ENCODE measurements at regions not wholly inside any gene's neighbourhood (a gene's known extent, or its start where the extent isn't known, plus 50 kb on each side); places are given as distances from the start of the nearest gene placed in this dataset.

DNA sequence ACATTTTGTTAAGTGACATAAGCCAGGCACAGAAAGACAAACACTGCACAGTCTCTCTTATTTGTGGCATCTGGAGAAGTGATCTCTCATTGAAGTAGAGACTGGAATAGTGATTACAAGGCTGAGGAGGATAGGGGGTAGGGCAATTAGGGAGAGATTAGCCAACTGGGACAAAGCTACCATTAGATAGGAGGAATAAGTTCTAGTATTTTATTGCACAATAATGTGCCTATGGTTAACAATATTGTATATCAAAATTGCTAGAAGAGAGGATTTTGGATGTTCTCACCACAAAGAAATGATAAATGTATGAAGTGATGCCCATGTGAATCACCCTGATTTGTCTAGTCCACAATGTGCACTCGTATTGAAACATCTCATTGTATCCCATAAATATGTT lies 281.8 kb downstream of the MTRR start:
- no peak for DNase-seq

GRCh38 chr5:8156706-8157105 lies 287.8 kb downstream of the MTRR start:
- no peak for DNase-seq

GRCh38 chr5:8157320-8157822 lies 288.4 kb downstream of the MTRR start:
- DNase-seq = no peak

GRCh38 chr5:8176101-8176693 lies 307.2 kb downstream of the MTRR start:
- DNase-seq = no peak

DNA sequence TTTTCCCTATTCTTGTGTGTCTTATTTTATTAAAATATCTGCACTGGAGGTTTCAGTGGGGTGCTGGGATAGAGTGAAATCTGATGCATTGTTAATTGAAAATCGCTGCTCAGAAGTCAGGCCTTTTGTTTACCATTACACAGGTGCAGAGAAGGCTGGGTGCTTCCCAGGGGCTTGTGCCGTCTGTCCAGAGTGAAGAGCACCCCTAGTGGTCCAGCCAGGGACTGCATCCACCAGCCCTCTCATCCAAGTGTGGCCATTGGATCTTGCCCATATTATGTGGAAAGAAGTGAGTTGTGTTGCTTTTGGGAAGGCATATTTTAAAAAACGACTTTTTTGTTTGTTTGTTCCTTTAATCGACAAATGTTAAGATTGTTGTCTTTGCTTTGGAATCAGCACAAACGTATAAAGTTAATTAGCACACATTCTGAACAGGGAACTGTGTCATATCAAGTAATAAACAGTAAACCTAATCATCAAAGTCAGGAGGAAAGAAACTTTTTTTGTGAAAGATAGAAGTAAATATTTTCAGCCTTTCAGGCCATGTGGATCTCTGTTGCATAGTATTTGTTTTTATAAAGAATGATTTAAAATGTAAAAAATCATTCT lies 315.6 kb downstream of the MTRR start:
- DNase-seq = peak; percentile 60

- DNase-seq = no peak
Observed at GRCh38 chr5:8185852-8186251, 316.9 kb downstream of the MTRR start.

- no peak for DNase-seq
Observed at GRCh38 chr5:8188874-8189565, 320.1 kb downstream of the MTRR start.

DNA sequence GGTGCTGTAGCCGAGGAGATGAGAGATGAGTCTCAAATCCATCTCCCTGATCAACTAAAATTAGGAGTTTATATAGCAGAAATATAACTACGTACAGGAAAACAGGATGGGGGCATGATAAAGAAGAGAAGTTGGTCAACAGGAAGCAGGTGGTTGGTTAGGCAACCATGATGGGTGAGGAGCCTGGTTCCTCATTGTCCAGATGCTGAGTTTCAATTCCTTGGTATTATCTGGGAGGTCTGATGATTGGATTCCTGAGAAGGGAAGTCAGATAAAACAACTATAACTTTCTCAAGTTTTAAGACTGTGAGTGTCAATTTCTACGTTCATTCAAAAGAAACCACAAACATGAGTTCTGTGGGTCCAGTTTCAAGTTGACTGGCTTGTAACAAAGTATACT lies 323.9 kb downstream of the MTRR start:
- DNase-seq = no peak

DNA sequence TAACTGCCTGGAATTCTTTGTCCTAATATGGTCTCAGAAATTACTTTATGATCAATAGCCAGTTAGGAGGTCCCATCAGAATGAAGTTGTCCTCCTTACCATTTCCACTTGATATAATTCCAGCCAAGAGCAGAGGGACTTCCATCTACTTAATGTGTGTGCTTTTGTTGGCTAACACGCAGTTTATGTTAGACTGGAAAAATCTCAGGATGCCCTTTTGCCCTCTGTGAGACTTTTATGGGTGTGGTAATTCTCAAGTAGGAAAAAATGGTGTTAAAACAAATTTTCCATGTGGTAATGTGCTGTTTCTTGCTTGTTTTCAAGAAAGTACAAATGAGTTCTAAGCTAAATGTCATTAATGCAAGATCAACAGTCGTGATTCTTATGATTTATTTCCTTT lies 327.1 kb downstream of the MTRR start:
- DNase-seq = no peak

- DNase-seq = no peak
Observed at GRCh38 chr5:8208307-8208706, 339.4 kb downstream of the MTRR start.

DNA sequence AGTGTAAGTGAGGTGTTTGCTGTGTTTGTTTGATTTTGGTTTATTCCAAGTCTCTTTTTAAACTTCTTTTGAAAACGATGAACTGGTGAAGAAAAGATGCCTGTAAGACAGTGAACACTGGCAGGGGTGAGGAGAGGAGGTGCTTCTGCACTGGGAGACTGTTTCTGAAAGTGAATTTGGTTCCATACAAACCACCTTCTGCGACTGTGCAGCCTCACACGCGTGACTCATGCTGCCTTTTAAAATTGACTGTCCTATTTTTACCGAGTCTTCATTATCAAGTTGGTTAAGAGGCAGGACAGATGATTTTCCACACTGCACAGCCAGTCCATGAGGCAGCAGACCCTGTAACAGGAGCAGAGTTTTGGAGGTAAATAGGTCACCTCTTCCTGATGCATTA lies 340.6 kb downstream of the MTRR start:
- DNase-seq = no peak

DNA sequence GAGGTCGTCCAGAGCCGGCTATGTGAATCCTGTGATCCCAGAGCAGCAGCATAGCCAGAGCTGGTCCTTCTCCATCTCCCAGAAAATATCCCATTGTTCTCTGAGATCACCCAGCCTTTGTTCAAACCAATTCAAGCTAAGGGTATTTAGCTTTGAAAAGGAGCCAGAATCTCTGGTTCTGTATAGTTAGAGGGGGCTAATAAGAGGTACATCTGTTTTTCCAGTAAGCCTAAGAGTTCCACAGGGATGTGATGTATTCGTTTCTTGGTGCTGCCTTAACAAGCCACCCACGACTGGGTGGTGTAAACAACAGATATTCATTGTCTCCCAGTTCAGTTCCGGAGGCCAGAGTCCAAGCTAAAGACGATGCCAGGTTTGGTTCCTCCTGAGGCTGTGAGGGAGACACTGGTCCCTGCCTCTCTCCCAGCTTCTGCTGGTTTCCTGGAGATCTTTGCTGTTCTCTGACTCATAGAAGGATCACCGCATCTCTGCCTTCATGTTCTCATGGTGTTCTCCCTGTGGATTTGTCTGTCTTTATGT lies 344.8 kb downstream of the MTRR start:
- DNase-seq = no peak

GRCh38 chr5:8216921-8217320 lies 348.0 kb downstream of the MTRR start:
- DNase-seq = no peak

- no peak for DNase-seq
Observed at GRCh38 chr5:8226148-8226547, 357.2 kb downstream of the MTRR start.

GRCh38 chr5:8227112-8227511 lies 358.2 kb downstream of the MTRR start:
- DNase-seq = no peak

- no peak for DNase-seq
Observed at GRCh38 chr5:8229551-8229950, 360.6 kb downstream of the MTRR start.

DNA sequence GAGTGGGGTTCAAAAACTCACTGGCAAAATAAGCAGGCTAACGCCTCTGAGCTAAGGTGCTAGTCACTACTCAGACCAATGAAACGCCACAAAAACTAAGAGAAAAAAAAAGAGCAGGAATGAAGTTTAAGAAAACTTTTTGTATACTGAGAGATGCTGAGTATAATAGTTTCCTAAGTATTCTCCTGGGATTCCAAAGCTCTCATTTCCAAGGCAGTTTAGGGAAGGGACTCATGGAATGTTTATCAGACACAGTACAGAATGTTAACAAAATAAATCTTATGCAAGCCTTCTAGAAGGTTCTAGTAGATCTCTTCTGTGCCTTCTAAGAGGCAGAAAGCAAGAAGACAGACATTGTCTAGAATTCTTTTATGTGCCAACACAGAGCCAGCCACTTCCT lies 361.9 kb downstream of the MTRR start:
- no peak for DNase-seq

- no peak for DNase-seq
Observed at GRCh38 chr5:8233479-8233878, 364.5 kb downstream of the MTRR start.

DNA sequence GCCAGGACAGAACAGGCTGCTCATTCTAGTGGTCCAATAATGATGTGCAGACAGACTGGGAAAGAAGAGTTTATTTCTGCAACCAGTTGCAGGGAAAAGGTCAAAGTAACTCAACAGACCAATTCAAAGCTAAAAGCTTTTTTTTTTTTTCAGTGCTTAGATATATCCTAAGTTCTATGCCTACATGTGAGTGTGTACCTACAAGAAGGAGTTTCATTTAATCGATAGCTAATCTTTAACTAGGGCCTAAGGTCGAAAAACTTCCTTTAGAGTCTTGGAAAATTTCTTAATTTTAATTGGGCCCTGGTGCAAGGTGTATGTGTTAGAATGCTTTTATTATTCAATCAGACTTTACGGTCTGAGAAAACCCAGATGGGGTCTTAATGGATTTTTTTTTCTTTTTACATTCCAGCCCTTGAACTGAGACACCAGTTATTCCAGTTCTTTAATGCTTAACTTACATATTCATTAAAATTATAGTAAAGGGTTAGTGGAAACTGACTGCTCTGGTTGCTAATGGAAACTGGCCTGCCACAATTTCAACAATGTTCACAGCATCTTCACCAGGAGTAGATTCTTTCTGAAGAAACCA lies 365.3 kb downstream of the MTRR start:
- DNase-seq = no peak

- DNase-seq = no peak
Observed at GRCh38 chr5:8238080-8238479, 369.1 kb downstream of the MTRR start.

GRCh38 chr5:8239198-8239597 lies 370.2 kb downstream of the MTRR start:
- DNase-seq = no peak

DNA sequence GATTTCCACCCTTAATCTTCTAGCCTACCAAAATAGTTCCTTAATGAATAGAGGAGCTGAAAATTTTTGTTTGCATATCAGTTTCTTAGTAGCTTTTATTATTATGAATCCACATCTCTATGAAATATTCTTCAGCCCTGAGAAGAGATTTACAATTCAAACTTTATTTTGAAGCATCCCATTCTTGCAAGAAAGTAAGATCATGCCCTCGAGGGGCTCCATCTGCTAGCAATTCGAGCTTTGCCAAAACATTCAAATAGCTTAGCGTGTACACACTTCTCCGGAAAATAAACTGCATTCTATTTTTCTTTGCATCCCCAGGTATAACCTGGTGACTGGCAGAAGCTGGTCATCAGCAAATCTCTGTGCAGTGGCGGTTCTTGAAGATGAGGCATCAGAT lies 370.7 kb downstream of the MTRR start:
- DNase-seq = no peak

GRCh38 chr5:8241076-8241475 lies 372.1 kb downstream of the MTRR start:
- no peak for DNase-seq

DNA sequence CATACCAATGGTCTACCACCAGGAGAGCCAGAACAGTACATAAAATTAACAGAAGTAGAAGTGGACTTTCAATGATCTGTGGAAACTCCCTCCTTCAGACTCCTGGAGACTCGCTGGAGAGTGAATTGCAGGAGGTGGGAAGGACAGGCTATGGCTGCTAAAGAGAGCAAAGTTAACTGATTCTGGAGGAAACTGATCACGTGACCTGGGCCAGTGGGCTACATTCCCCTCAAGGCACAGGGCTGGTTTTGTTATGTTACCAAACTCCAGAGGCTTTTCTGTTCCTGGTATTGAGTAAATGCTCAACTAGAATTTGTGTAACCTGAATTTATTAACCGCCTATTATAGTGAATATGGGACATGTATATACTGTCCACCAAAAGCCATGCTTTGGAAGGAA lies 372.6 kb downstream of the MTRR start:
- DNase-seq = no peak

Measured in stimulated activated CD4-positive, alpha-beta T cell treated with anti-CD3 and anti-CD28 coated beads, Interleukin-15, amount 100 ng/mL, for 24 hours (primary cell).